ENCODE measurements at regions not wholly inside any gene's neighbourhood (a gene's known extent, or its start where the extent isn't known, plus 50 kb on each side); places are given as distances from the start of the nearest gene placed in this dataset.
A peak's percentile ranks its signal among the peaks of the same experiment; 100 is the strongest.

DNA sequence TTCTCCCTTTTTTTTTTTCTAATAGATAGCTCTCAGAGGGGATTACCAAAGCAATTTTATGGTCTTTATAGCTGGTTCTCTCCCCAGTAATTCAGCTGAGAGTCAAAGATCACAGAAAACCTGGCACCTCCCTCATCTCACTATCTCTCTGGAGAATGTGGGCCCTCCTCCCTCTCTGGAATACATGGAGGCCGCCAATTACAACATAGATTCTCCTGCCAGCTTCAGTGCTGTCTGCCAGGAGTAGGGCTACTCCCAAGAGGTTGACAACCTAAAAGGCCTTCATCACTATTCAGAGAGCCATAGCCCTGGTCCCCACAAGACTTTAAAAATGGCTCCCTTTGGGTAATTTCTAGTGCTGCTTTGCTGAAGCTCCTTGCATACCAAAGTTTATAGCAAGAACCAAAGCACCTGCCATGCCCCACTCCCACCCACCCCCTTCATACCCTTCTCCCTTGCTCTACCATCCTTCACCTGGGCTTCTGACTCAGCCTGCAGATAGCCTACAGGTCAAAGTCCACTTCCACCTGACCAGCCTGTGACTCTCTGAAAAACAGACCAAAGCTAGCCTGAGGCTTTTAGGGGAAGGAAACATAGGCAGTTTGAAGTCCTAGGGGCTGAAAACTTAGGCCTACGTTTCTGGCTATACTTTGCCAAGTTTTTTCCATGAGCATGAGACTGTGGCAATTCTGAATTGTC lies 472.3 kb downstream of the TNS1 start:
- no peak for DNase-seq (ENCODE audit: low read depth)
- H3K4me3 ChIP-seq (ENCODE audit: low read length) = no peak overlapping the region
- TF ChIP-seq, protein P1, sequence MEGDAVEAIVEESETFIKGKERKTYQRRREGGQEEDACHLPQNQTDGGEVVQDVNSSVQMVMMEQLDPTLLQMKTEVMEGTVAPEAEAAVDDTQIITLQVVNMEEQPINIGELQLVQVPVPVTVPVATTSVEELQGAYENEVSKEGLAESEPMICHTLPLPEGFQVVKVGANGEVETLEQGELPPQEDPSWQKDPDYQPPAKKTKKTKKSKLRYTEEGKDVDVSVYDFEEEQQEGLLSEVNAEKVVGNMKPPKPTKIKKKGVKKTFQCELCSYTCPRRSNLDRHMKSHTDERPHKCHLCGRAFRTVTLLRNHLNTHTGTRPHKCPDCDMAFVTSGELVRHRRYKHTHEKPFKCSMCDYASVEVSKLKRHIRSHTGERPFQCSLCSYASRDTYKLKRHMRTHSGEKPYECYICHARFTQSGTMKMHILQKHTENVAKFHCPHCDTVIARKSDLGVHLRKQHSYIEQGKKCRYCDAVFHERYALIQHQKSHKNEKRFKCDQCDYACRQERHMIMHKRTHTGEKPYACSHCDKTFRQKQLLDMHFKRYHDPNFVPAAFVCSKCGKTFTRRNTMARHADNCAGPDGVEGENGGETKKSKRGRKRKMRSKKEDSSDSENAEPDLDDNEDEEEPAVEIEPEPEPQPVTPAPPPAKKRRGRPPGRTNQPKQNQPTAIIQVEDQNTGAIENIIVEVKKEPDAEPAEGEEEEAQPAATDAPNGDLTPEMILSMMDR (conservative IDR thresholded peaks at IDR 0.05; ENCODE audit: low read depth, low read length) = no peak

DNA sequence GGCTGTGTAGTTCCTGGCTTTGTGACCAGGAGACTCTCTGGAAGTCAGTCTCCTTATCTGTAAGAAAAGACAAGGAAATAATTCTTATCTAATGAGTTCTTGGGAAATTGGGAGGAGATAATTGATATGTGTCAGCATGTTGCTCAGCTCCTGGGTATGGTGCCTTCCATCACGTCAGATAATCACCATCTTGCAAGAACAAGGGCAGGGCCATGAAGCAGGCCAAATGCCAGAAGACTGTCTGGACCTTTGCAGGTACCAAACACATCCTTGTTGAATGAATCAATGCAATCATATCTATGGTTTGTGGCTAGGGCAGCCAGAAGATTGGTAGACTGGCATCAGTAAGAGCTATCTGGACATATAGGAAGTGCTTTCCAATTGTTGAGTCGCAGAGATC lies 473.5 kb downstream of the TNS1 start:
- no peak overlapping the region for H3K4me3 ChIP-seq (ENCODE audit: low read length)
- no peak for DNase-seq (ENCODE audit: low read depth)
- TF ChIP-seq, protein P1 (conservative IDR thresholded peaks at IDR 0.05; ENCODE audit: low read depth, low read length) = no peak

GRCh38 chr2:217527590-217528202 lies 475.1 kb downstream of the TNS1 start:
- DNase-seq (ENCODE audit: low read depth) = no peak
- TF ChIP-seq, protein P1 (conservative IDR thresholded peaks at IDR 0.05; ENCODE audit: low read depth, low read length) = no peak

DNA sequence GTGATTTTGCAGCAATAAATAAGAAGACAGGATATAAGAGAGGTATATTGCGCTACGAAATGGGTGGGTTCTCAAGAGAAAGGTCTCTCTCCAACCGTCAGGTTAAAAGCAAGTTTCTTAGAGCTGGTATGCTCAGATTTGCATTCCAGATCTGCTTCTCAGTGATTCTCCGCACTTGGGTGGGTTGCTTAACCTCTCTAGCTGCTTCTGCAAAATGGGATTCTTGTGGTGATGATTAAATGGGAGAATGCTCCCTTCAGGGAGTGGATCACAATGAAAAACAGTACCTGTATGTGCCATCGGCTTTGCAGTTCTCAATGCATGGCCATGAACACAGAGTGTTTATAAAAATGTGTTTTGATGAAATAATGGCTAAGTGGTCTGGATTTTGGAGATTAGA lies 477.7 kb downstream of the TNS1 start:
- no peak for DNase-seq (ENCODE audit: low read depth)
- H3K4me3 ChIP-seq (ENCODE audit: low read length) = no peak overlapping the region
- TF ChIP-seq, protein P1 (conservative IDR thresholded peaks at IDR 0.05; ENCODE audit: low read depth, low read length) = no peak

More at GRCh38 chr2:217527590-217528202, 475.1 kb downstream of the TNS1 start:
- no peak overlapping the region for H3K4me3 ChIP-seq (ENCODE audit: low read length)

DNA sequence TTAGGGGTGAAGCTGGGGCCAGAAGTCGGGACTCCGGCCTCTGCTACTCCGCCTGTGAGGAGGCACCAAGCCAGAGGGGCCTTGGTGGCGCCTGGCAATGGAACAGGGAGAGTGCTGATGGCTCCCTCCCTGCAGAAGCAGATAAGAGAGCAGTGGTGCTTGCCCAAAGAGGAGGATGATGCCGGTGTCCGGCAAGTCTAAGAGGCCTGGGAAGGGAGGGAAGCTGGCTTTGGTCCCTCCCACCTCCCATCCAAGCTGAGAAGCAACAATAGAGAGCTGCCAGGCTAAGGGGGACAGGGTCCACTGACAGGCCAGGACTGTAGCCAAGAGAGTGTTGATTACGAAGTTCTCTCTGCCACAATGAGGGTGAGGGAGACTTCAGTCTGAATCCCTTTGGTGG lies 479.5 kb downstream of the TNS1 start:
- TF ChIP-seq, protein P1 (conservative IDR thresholded peaks at IDR 0.05; ENCODE audit: low read depth, low read length) = no peak
- no peak overlapping the region for H3K4me3 ChIP-seq (ENCODE audit: low read length)
- DNase-seq (ENCODE audit: low read depth) = no peak

GRCh38 chr2:217521820-217522219 lies 481.0 kb downstream of the TNS1 start:
- DNase-seq (ENCODE audit: low read depth) = peak; percentile 13
- TF ChIP-seq, protein P1 (conservative IDR thresholded peaks at IDR 0.05; ENCODE audit: low read depth, low read length) = no peak
- H3K4me3 ChIP-seq (ENCODE audit: low read length) = no peak overlapping the region

Measured in retinal pigment epithelial cell (primary cell).